HT1080 (cell line): ENCODE measurements at regions not wholly inside any gene's neighbourhood (a gene's known extent, or its start where the extent isn't known, plus 50 kb on each side); places are given as distances from the start of the nearest gene placed in this dataset.

Experiments used
- DNase-seq: peaks from one replicate; pipeline ENCODE4 v3.0.0-alpha.2; 2015; ENCODE audit warnings: low read depth

GRCh38 chr15:70353606-70354345 is 256.1 kb upstream of the TLE3 start:
- DNase-seq: no peak

- DNase-seq: no peak
Measured at GRCh38 chr15:70351941-70352774, 254.4 kb upstream of the TLE3 start.

GRCh38 chr15:70351391-70351790 is 253.7 kb upstream of the TLE3 start:
- DNase-seq: no peak

- no peak for DNase-seq
Measured at GRCh38 chr15:70348581-70349344, 251.0 kb upstream of the TLE3 start.

- no peak for DNase-seq
Measured at GRCh38 chr15:70348226-70348543, 250.5 kb upstream of the TLE3 start.

GRCh38 chr15:70347321-70348225 is 249.9 kb upstream of the TLE3 start:
- DNase-seq: no peak

- DNase-seq: no peak
Measured at GRCh38 chr15:70345251-70346019, 247.7 kb upstream of the TLE3 start.

- DNase-seq: no peak
Measured at GRCh38 chr15:70344666-70345065, 246.9 kb upstream of the TLE3 start.

GRCh38 chr15:70343961-70344621 is 246.4 kb upstream of the TLE3 start:
- no peak for DNase-seq

- no peak for DNase-seq
Measured at GRCh38 chr15:70342554-70343548, 245.1 kb upstream of the TLE3 start.

- no peak for DNase-seq
Measured at GRCh38 chr15:70342141-70342540, 244.4 kb upstream of the TLE3 start.

GRCh38 chr15:70341566-70341965 is 243.8 kb upstream of the TLE3 start:
- DNase-seq: no peak

GRCh38 chr15:70340494-70340870 is 242.8 kb upstream of the TLE3 start:
- no peak for DNase-seq

GRCh38 chr15:70339571-70340493 is 242.1 kb upstream of the TLE3 start:
- DNase-seq: peak; percentile 12

GRCh38 chr15:70337277-70338186 is 239.8 kb upstream of the TLE3 start:
- no peak for DNase-seq

GRCh38 chr15:70336425-70337009 is 238.8 kb upstream of the TLE3 start:
- DNase-seq: no peak
